ENCODE measurements at regions not wholly inside any gene's neighbourhood (a gene's known extent, or its start where the extent isn't known, plus 50 kb on each side); places are given as distances from the start of the nearest gene placed in this dataset.

DNA sequence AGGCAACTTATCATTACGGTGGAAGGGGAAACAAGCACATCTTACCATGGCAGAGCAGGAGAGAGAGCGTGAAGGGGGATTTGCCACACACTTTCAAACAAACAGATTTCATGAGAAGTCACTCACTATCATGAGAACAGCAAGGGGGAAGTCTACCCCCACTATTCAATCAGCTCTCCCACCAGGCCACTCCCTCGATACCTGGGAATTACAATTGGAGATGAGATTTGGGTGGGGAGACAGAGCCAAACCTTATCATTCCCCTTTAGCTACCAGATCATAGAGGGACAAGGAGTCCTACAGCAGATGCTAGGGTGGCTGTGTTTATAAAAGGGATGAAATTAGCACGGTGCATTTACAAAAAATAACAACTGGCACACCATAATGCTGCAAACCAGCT is 2149.4 kb upstream of the ACO1 start:
- no peak for TF ChIP-seq POLR2AphosphoS5 (IDR thresholded peaks at IDR 0.05; ENCODE audit: insufficient read depth, low read depth, low read length)
- TF ChIP-seq, protein P1, sequence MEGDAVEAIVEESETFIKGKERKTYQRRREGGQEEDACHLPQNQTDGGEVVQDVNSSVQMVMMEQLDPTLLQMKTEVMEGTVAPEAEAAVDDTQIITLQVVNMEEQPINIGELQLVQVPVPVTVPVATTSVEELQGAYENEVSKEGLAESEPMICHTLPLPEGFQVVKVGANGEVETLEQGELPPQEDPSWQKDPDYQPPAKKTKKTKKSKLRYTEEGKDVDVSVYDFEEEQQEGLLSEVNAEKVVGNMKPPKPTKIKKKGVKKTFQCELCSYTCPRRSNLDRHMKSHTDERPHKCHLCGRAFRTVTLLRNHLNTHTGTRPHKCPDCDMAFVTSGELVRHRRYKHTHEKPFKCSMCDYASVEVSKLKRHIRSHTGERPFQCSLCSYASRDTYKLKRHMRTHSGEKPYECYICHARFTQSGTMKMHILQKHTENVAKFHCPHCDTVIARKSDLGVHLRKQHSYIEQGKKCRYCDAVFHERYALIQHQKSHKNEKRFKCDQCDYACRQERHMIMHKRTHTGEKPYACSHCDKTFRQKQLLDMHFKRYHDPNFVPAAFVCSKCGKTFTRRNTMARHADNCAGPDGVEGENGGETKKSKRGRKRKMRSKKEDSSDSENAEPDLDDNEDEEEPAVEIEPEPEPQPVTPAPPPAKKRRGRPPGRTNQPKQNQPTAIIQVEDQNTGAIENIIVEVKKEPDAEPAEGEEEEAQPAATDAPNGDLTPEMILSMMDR (IDR thresholded peaks at IDR 0.05; ENCODE audit: extremely low read depth in 1 of 2, insufficient read depth in 1 of 2, low read depth in 1 of 2, low read length in 2 of 2), result no peak
- no peak for TF ChIP-seq JUN (IDR thresholded peaks at IDR 0.05; ENCODE audit: borderline replicate concordance, insufficient read depth, insufficient read length, low read depth)
- TF ChIP-seq EZH2 (IDR thresholded peaks at IDR 0.05; ENCODE audit: borderline replicate concordance, low read depth, low read length, severe bottlenecking), result no peak
- no peak for TF ChIP-seq GATA2 (IDR thresholded peaks at IDR 0.05; ENCODE audit: insufficient read depth, insufficient read length, low read depth, low read length)
- TF ChIP-seq POLR2A (IDR thresholded peaks at IDR 0.05; ENCODE audit: low read depth, low read length), result no peak
- no peak for TF ChIP-seq MYC (IDR thresholded peaks at IDR 0.05; ENCODE audit: low read depth, low read length)
